ENCODE measurements at regions not wholly inside any gene's neighbourhood (a gene's known extent, or its start where the extent isn't known, plus 50 kb on each side); places are given as distances from the start of the nearest gene placed in this dataset.

DNA sequence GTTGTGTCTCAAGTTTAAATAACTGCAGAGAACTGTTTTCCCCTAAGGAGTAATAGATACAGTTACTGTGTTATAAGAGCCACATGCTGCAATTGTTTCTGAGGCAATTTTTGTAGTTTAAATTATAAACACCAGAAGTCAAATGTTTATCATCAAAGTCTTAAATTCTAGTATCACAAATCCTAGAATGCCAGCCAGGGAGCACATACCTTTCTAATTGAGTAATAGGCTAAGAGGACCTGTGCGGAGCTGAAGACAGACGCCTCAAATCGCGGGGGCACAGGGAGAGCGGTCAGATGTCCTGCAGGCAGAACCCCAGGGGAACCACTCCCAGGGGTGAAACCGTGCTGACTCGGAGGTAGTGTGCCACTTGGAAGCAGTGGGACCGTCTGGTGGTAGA lies 65.2 kb upstream of the TNFRSF19 start:
- TF ChIP-seq POLR2AphosphoS5 (IDR thresholded peaks at IDR 0.05; ENCODE audit: low read depth) (no peak), CREB1 (CRISPR knock-in tag; IDR thresholded peaks at IDR 0.05; ENCODE audit: low read depth) (no peak), EZH2 (IDR thresholded peaks at IDR 0.05; ENCODE audit: low read depth, unreplicated experiment) (no peak), ZNF331 (CRISPR knock-in tag; IDR thresholded peaks at IDR 0.05; ENCODE audit: low read depth) (no peak), JUNB (IDR thresholded peaks at IDR 0.05; ENCODE audit: unreplicated experiment) (no peak), EZH2phosphoT487 (IDR thresholded peaks at IDR 0.05; ENCODE audit: unreplicated experiment) (no peak), ZNF114 (CRISPR knock-in tag; IDR thresholded peaks at IDR 0.05) (no peak), NANOG (IDR thresholded peaks at IDR 0.05; ENCODE audit: borderline replicate concordance) (no peak), STAT1 (IDR thresholded peaks at IDR 0.05; ENCODE audit: unreplicated experiment) (no peak)
- TF ChIP-seq, protein P1, sequence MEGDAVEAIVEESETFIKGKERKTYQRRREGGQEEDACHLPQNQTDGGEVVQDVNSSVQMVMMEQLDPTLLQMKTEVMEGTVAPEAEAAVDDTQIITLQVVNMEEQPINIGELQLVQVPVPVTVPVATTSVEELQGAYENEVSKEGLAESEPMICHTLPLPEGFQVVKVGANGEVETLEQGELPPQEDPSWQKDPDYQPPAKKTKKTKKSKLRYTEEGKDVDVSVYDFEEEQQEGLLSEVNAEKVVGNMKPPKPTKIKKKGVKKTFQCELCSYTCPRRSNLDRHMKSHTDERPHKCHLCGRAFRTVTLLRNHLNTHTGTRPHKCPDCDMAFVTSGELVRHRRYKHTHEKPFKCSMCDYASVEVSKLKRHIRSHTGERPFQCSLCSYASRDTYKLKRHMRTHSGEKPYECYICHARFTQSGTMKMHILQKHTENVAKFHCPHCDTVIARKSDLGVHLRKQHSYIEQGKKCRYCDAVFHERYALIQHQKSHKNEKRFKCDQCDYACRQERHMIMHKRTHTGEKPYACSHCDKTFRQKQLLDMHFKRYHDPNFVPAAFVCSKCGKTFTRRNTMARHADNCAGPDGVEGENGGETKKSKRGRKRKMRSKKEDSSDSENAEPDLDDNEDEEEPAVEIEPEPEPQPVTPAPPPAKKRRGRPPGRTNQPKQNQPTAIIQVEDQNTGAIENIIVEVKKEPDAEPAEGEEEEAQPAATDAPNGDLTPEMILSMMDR (conservative IDR thresholded peaks at IDR 0.05; ENCODE audit: low read depth in 2 of 2) = no peak
- TF ChIP-seq, protein P2, sequence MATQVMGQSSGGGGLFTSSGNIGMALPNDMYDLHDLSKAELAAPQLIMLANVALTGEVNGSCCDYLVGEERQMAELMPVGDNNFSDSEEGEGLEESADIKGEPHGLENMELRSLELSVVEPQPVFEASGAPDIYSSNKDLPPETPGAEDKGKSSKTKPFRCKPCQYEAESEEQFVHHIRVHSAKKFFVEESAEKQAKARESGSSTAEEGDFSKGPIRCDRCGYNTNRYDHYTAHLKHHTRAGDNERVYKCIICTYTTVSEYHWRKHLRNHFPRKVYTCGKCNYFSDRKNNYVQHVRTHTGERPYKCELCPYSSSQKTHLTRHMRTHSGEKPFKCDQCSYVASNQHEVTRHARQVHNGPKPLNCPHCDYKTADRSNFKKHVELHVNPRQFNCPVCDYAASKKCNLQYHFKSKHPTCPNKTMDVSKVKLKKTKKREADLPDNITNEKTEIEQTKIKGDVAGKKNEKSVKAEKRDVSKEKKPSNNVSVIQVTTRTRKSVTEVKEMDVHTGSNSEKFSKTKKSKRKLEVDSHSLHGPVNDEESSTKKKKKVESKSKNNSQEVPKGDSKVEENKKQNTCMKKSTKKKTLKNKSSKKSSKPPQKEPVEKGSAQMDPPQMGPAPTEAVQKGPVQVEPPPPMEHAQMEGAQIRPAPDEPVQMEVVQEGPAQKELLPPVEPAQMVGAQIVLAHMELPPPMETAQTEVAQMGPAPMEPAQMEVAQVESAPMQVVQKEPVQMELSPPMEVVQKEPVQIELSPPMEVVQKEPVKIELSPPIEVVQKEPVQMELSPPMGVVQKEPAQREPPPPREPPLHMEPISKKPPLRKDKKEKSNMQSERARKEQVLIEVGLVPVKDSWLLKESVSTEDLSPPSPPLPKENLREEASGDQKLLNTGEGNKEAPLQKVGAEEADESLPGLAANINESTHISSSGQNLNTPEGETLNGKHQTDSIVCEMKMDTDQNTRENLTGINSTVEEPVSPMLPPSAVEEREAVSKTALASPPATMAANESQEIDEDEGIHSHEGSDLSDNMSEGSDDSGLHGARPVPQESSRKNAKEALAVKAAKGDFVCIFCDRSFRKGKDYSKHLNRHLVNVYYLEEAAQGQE (IDR thresholded peaks at IDR 0.05; ENCODE audit: unreplicated experiment) = no peak
- TF ChIP-seq, protein P3, sequence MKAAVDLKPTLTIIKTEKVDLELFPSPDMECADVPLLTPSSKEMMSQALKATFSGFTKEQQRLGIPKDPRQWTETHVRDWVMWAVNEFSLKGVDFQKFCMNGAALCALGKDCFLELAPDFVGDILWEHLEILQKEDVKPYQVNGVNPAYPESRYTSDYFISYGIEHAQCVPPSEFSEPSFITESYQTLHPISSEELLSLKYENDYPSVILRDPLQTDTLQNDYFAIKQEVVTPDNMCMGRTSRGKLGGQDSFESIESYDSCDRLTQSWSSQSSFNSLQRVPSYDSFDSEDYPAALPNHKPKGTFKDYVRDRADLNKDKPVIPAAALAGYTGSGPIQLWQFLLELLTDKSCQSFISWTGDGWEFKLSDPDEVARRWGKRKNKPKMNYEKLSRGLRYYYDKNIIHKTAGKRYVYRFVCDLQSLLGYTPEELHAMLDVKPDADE (IDR thresholded peaks at IDR 0.05) = no peak
- TF ChIP-seq, protein P4, sequence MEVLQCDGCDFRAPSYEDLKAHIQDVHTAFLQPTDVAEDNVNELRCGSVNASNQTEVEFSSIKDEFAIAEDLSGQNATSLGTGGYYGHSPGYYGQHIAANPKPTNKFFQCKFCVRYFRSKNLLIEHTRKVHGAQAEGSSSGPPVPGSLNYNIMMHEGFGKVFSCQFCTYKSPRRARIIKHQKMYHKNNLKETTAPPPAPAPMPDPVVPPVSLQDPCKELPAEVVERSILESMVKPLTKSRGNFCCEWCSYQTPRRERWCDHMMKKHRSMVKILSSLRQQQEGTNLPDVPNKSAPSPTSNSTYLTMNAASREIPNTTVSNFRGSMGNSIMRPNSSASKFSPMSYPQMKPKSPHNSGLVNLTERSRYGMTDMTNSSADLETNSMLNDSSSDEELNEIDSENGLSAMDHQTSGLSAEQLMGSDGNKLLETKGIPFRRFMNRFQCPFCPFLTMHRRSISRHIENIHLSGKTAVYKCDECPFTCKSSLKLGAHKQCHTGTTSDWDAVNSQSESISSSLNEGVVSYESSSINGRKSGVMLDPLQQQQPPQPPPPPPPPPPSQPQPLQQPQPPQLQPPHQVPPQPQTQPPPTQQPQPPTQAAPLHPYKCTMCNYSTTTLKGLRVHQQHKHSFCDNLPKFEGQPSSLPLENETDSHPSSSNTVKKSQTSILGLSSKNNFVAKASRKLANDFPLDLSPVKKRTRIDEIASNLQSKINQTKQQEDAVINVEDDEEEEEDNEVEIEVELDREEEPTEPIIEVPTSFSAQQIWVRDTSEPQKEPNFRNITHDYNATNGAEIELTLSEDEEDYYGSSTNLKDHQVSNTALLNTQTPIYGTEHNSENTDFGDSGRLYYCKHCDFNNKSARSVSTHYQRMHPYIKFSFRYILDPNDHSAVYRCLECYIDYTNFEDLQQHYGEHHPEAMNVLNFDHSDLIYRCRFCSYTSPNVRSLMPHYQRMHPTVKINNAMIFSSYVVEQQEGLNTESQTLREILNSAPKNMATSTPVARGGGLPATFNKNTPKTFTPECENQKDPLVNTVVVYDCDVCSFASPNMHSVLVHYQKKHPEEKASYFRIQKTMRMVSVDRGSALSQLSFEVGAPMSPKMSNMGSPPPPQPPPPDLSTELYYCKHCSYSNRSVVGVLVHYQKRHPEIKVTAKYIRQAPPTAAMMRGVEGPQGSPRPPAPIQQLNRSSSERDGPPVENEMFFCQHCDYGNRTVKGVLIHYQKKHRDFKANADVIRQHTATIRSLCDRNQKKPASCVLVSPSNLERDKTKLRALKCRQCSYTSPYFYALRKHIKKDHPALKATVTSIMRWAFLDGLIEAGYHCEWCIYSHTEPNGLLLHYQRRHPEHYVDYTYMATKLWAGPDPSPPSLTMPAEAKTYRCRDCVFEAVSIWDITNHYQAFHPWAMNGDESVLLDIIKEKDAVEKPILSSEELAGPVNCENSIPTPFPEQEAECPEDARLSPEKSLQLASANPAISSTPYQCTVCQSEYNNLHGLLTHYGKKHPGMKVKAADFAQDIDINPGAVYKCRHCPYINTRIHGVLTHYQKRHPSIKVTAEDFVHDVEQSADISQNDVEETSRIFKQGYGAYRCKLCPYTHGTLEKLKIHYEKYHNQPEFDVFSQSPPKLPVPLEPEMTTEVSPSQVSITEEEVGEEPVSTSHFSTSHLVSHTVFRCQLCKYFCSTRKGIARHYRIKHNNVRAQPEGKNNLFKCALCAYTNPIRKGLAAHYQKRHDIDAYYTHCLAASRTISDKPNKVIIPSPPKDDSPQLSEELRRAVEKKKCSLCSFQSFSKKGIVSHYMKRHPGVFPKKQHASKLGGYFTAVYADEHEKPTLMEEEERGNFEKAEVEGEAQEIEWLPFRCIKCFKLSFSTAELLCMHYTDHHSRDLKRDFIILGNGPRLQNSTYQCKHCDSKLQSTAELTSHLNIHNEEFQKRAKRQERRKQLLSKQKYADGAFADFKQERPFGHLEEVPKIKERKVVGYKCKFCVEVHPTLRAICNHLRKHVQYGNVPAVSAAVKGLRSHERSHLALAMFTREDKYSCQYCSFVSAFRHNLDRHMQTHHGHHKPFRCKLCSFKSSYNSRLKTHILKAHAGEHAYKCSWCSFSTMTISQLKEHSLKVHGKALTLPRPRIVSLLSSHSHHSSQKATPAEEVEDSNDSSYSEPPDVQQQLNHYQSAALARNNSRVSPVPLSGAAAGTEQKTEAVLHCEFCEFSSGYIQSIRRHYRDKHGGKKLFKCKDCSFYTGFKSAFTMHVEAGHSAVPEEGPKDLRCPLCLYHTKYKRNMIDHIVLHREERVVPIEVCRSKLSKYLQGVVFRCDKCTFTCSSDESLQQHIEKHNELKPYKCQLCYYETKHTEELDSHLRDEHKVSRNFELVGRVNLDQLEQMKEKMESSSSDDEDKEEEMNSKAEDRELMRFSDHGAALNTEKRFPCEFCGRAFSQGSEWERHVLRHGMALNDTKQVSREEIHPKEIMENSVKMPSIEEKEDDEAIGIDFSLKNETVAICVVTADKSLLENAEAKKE (CRISPR knock-in tag; IDR thresholded peaks at IDR 0.05) = no peak

Data from GM23338 (cell line).